DMS79 (cell line): ENCODE measurements at regions not wholly inside any gene's neighbourhood (a gene's known extent, or its start where the extent isn't known, plus 50 kb on each side); places are given as distances from the start of the nearest gene placed in this dataset.

Experiments
- DNase-seq: peaks from one replicate; lab custom pipeline; 2025; lab: John Stamatoyannopoulos, UW

DNA sequence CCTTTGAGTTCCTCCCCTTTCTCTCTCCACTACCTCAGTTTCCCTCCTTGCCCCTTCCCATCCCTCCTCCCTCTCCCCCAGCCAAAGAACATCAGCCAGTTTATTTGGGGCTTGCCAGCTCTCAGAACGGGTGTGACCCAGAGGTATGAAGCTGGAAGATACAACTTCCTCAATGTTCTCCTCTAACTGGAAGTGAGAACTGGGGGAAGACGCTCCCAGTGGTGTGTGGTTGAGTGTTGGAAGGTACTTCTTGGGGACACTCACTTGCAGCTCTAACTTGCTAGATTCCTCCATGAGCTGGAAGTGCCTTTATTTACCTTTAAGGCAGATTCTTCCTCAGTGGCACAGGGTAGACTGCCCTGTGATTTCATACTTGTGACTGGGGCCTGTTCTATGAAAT lies 110.5 kb upstream of the HABP2 start:
- no peak for DNase-seq

DNA sequence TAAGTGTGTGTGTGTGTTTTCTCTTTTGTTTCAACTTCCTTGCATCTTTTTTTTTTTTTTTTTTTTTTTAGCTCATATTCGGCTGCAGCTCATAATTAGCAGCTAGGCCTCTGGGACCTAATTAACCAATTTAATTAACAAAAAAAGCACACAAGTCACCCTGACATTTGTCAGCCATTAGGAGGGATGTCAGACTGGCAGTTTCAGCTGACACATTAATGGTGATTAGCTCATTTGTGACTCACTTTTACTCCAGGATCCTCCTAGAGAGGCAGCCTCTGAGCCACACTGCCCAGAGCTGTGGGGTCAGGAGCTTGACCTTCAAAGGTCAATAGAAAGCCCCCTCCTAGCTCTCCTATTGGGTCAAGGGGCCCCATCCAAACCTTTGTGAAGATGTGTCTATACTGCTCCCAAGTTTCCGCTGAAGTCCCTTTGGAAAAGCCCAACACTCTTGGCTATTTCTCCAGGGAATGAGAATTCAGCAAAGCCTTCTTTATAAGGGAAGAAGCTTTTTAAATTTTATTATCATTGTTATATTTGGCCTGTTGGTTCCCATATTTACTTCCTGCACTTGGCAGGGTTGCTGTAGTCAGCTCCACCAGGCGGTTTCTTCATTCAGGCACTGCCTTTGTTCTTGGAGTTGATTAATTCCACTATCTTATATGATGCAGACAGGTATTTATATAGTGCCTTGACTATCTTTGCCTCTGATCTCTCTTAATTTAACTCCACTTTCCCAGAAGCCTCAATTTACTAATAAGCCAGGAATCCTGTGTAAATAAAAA lies 109.5 kb upstream of the HABP2 start:
- DNase-seq: no peak

- no peak for DNase-seq
Observed at GRCh38 chr10:113444766-113445365, 108.0 kb upstream of the HABP2 start.

DNA sequence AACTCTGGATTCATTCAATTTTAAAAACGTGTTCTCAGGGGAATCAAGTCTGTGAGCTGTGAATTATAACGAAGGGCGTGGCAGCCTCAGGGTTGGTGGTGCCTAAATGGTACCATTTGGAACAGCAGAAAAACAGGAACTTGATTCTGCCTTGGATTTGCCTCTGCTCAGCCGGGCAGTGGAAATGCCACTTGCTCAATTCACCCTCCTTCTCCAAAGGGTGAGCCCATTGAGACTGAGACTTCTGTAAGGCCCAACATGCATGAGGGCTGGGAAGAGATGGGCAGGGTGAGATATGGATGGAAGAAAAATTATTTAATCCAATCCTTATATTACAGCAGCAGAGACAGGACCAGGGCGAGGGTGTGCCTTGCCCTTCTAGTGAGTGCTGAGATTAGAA lies 107.1 kb upstream of the HABP2 start:
- no peak for DNase-seq

DNA sequence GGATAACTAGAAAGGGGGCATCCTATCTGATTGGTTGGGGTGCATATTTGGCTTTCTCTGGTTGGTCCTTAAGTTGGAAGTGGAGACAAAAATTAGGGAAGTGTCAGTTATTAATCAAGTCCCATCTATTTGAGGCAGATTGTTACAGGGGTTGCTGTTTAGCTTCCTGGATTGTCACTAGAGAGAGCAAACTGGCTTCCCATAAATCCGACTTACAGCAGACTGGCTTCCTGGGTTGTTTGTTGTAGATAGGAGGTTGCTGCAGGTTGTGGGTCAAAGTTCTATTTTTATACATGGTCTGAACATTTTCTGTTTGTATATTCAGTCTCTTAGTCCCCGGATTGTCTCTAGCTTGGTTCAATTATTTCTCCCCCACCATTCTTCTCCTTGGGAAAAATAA lies 106.1 kb upstream of the HABP2 start:
- DNase-seq: no peak

- DNase-seq: no peak
Observed at GRCh38 chr10:113447278-113447677, 105.6 kb upstream of the HABP2 start.

- no peak for DNase-seq
Observed at GRCh38 chr10:113449006-113449695, 103.7 kb upstream of the HABP2 start.

- no peak for DNase-seq
Observed at GRCh38 chr10:113450046-113450804, 102.6 kb upstream of the HABP2 start.

- DNase-seq: no peak
Observed at GRCh38 chr10:113450906-113451305, 101.9 kb upstream of the HABP2 start.

- DNase-seq: no peak
Observed at GRCh38 chr10:113452146-113452845, 100.6 kb upstream of the HABP2 start.

GRCh38 chr10:113453351-113453750 lies 99.5 kb upstream of the HABP2 start:
- no peak for DNase-seq

DNA sequence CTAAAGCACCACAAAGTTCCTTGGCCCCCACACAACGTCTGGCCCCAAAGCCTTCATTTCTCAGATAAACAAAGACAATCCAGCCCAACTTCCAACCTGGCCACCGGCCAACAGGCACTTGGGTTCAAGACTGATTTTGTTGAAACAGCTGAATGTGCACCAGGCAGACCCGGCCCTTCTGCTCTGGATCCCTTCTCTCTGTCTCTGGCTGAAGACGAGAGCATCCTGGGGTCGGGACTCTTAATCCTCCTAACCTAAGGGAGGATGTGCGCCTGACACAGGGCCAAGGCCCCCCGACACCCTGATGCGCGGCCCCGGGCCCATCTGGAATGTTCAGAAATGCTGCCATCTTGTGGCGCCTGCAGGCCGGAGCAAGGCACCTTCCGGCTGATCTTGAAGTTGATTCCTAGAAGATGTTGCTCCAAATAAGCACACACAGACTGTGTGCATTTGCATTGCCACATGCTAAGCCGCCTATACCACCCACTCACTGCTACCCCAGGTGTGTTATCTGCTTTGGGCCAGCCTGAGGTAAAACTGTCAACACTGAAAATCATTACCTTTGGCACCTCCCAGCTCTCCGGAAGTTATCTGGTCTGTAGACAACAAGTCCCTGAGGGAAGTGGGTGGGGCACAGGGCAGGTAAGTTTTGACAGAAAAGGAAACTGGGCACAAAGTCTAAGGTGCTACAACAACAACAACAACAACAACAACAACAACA lies 98.4 kb upstream of the HABP2 start:
- no peak for DNase-seq

DNA sequence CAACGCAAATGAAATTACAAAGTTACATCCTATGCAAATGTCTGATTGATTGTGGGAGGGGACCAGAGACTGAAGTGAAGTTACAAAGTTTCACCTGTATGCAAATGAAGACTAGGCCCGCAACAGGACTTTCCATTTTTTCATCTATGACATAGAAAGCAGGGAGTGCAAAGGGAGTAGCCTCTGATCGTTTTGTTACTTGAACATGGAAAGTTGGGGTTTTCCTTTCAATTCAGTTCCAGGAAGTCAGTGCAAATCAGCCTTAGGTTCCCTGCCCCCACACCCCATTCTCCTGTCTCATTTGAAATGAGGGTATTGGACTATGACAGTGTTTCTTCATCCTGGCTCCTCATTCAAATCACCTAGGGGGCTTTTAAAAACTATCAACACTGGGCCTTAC lies 96.9 kb upstream of the HABP2 start:
- DNase-seq: no peak

DNA sequence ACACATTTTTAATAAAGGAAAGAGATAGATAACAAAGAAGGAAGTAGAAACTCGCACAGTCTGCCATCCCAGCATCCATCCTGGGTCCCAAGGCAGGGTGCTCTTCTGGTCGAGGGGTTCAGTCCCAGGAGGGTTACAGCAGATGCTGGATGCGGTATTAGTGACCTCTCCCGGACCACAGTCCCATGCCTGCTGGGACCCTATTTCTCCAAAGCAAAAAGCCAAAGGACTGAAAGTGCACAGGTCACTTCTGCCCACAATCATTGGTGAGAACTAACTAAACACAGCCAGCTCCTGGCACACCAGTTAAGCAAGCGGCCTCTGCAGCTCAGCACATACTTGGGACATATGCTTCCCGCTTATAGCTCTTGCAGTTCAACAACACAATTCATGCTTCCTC lies 96.1 kb upstream of the HABP2 start:
- DNase-seq: no peak

GRCh38 chr10:113457408-113457807 lies 95.4 kb upstream of the HABP2 start:
- no peak for DNase-seq

- DNase-seq: no peak
Observed at GRCh38 chr10:113458451-113458850, 94.4 kb upstream of the HABP2 start.

DNA sequence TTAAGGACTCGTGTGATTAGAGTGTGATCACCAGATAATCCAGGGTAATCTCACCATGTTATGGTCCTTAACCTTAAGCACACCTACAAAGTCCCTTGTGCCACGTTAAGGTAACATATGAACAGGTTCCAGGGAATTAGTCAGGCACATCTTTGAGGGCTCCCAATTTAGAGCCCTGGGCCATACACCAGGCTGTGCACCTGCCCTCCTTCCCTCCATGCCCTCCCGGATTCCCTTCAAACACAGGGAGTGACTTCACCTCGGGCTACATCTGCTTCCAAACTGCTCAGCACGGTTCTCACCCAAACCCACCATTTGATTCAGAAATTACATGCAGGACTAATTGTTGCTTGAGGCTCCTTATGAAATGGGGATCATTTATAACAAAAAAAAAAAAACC lies 93.9 kb upstream of the HABP2 start:
- no peak for DNase-seq

- DNase-seq: no peak
Observed at GRCh38 chr10:113459626-113460280, 93.1 kb upstream of the HABP2 start.

DNA sequence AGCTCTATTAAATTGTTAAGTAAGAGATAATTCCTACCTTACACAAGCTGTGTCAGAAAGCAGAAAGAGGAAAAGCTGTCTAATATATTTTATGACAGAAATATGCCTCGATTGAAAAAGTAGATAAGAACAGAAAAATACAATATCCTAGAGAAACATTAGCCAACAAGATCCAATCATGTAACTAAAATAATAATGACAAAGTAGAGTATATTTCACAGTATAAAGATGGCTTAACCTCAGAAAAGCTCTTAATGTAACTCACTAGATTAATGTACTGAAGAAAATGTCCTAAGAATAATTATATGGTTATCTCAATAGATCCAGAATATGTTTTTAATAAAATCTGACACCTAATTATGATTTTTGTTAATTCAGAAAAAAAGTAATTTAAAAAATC lies 89.8 kb upstream of the HABP2 start:
- DNase-seq: no peak

GRCh38 chr10:113463777-113464176 lies 89.1 kb upstream of the HABP2 start:
- no peak for DNase-seq

- no peak for DNase-seq
Observed at GRCh38 chr10:113469796-113470195, 83.1 kb upstream of the HABP2 start.
